NB4 (cell line): ENCODE measurements at regions not wholly inside any gene's neighbourhood (a gene's known extent, or its start where the extent isn't known, plus 50 kb on each side); places are given as distances from the start of the nearest gene placed in this dataset.

Experiments used
- CTCF ChIP-seq: IDR thresholded peaks from one replicate; pipeline ENCODE4 v1.5.1; 2012; ENCODE audit warnings: low read depth, low read length
- POLR2A ChIP-seq: IDR thresholded peaks from 2 replicates; pipeline ENCODE4 v1.6.1; 2011; ENCODE audit warnings: mild to moderate bottlenecking; ENCODE audit not compliant: insufficient read length; ENCODE audit errors: extremely low read depth

GRCh38 chr2:37746883-37747282, 75.4 kb upstream of the CDC42EP3 start:
- no peak for TF ChIP-seq CTCF
- TF ChIP-seq POLR2A: no peak
